GM12878 (cell line): ENCODE measurements at regions not wholly inside any gene's neighbourhood (a gene's known extent, or its start where the extent isn't known, plus 50 kb on each side); places are given as distances from the start of the nearest gene placed in this dataset.

Source experiments
- ATAC-seq: fragments of 200-7000 bp; cut with Tn5 transposase; 3 replicates; pipeline ENCODE4 v1.9.1; 2020; ENCODE audit warnings: mild to moderate bottlenecking, moderate library complexity
- BruUV-seq: library from RNA; stranded (reverse); fragments of 400-500 nt; replicated peaks from 2 replicates; lab custom pipeline; 2021; lab: Mats Ljungman, UMichigan
- CTCF ChIA-PET: fragments of 300-600 bp; sonication (Branson Sonifier 250); formaldehyde crosslinking; extraction: SDS; loops from one replicate; lab custom pipeline; 2021; ENCODE audit warnings: inconsistent platforms; lab: Yijun Ruan, JAX
- POLR2A ChIA-PET: fragments of 350-600 bp; formaldehyde crosslinking; extraction: SDS; loops from one replicate; lab custom pipeline; 2021; ENCODE audit warnings: inconsistent platforms; lab: Charles Lee
- RAD21 ChIA-PET: fragments of 300-600 bp; sonication (Branson Sonifier 250); formaldehyde crosslinking; loops from one replicate; lab custom pipeline; 2023; ENCODE audit warnings: antibody characterized with exemption; ENCODE audit not compliant: unreplicated experiment; lab: Charles Lee
- SMC1A ChIA-PET: fragments of 300-600 bp; sonication (Branson Sonifier 250); formaldehyde crosslinking; loops from one replicate; lab custom pipeline; 2023; ENCODE audit not compliant: unreplicated experiment, uncharacterized antibody; lab: Charles Lee
- DNase-seq: peaks from one replicate; pipeline ENCODE4 v3.0.0-alpha.2; 2011; ENCODE audit warnings: low read depth, low spot score
- FAIRE-seq: peaks from 3 replicates; lab custom pipeline; 2011; peaks lifted over from hg19 to GRCh38; lab: Jason Lieb, UNC
- H2AFZ ChIP-seq: 2 replicates; pipeline ENCODE4 v1.6.0; 2011; ENCODE audit warnings: low read depth, low read length, control low read depth; ENCODE audit not compliant: control insufficient read depth
- H3K27ac ChIP-seq: 2 replicates; pipeline ENCODE4 v1.5.1; 2011; ENCODE audit warnings: control low read depth; ENCODE audit not compliant: control insufficient read depth, insufficient read depth
- H3K27me3 ChIP-seq, 2 experiments: replicated peaks in 1 of 2; 2 replicates each; pipeline versions ENCODE4 v1.6.0 to v1.6.1; 2011; ENCODE audit warnings: low read length in 1 of 2; ENCODE audit not compliant: control insufficient read depth in 2 of 2, insufficient read depth in 2 of 2
- H3K36me3 ChIP-seq, 2 experiments: 2 replicates each; pipeline ENCODE4 v1.5.1; 2011; ENCODE audit warnings: low read length in 1 of 2; ENCODE audit not compliant: control insufficient read depth in 2 of 2, insufficient read depth in 2 of 2
- H3K4me1 ChIP-seq: 2 replicates; pipeline ENCODE4 v1.6.1; 2011; ENCODE audit warnings: mild to moderate bottlenecking, low read length, moderate library complexity, mixed read lengths; ENCODE audit not compliant: control insufficient read depth, insufficient read depth
- H3K4me2 ChIP-seq: 2 replicates; pipeline ENCODE4 v1.6.0; 2011; ENCODE audit warnings: control low read depth; ENCODE audit not compliant: control insufficient read depth, insufficient read depth
- H3K4me3 ChIP-seq: fragments of 200-600 bp; sonication (generic); 2 replicates; pipeline ENCODE4 v1.5.1; 2016
- H3K79me2 ChIP-seq: 2 replicates; pipeline ENCODE4 v1.6.0; 2011; ENCODE audit warnings: low read length; ENCODE audit not compliant: control insufficient read depth, insufficient read depth
- H3K9ac ChIP-seq: 2 replicates; pipeline ENCODE4 v1.8.0; 2011; ENCODE audit warnings: low read length, control low read depth, mixed read lengths; ENCODE audit not compliant: control insufficient read depth, insufficient read depth
- H3K9me3 ChIP-seq: replicated peaks from 3 replicates; pipeline ENCODE4 v1.5.1; 2011; ENCODE audit warnings: mild to moderate bottlenecking, low read length; ENCODE audit not compliant: control insufficient read depth, insufficient read depth
- H4K20me1 ChIP-seq: 2 replicates; pipeline ENCODE4 v1.6.0; 2011; ENCODE audit not compliant: control insufficient read depth, insufficient read depth
- ASH2L ChIP-seq: fragments of 300-600, 200-600 bp; sonication (generic); IDR thresholded peaks from 2 replicates; pipeline ENCODE4 v1.6.1; 2017; ENCODE audit warnings: low read depth, mild to moderate bottlenecking, borderline replicate concordance
- BACH1 ChIP-seq: fragments of 450-650 bp; IDR thresholded peaks from 2 replicates; pipeline ENCODE4 v1.6.1; 2017; ENCODE audit warnings: mild to moderate bottlenecking, borderline replicate concordance
- BHLHE40 ChIP-seq, 2 experiments: fragments of 450-650 bp in 1 of 2; IDR thresholded peaks; 2 replicates each; pipeline ENCODE4 v1.6.1; 2011 to 2017; ENCODE audit warnings: low read depth in 2 of 2, borderline replicate concordance in 1 of 2, improper control_type of control experiment in 1 of 2, low read length in 1 of 2, mild to moderate bottlenecking in 1 of 2
- ESRRA ChIP-seq: IDR thresholded peaks from 2 replicates; pipeline ENCODE4 v1.6.1; 2012; ENCODE audit warnings: mild to moderate bottlenecking, low read length, improper control_type of control experiment
- FOXK2 ChIP-seq: fragments of 450-650 bp; IDR thresholded peaks from 2 replicates; pipeline ENCODE4 v1.6.1; 2017; ENCODE audit warnings: mild to moderate bottlenecking, moderate library complexity
- JUNB ChIP-seq: IDR thresholded peaks from 2 replicates; pipeline ENCODE4 v1.6.1; 2016; ENCODE audit warnings: antibody characterized with exemption, mild to moderate bottlenecking
- KLF5 ChIP-seq: fragments of 450-650 bp; IDR thresholded peaks from 2 replicates; pipeline ENCODE4 v1.6.1; 2014; ENCODE audit warnings: mild to moderate bottlenecking; ENCODE audit not compliant: partially characterized antibody
- MTA3 ChIP-seq: IDR thresholded peaks from 2 replicates; pipeline ENCODE4 v1.6.1; 2012; ENCODE audit warnings: low read length, inconsistent platforms, borderline replicate concordance
- SIX5 ChIP-seq: IDR thresholded peaks from 2 replicates; pipeline ENCODE4 v1.6.1; 2011; ENCODE audit warnings: mild to moderate bottlenecking, low read depth, low read length, moderate library complexity; ENCODE audit not compliant: severe bottlenecking
- SREBF1 ChIP-seq: IDR thresholded peaks from 2 replicates; pipeline ENCODE4 v1.6.1; 2012; ENCODE audit warnings: mild to moderate bottlenecking, low read length
- YBX1 ChIP-seq: fragments of 450-650 bp; IDR thresholded peaks from 2 replicates; pipeline ENCODE4 v1.6.1; 2016; ENCODE audit warnings: antibody characterized with exemption
- YY1 ChIP-seq: IDR thresholded peaks from 2 replicates; pipeline ENCODE4 v1.6.1; 2011; ENCODE audit warnings: low read depth, mild to moderate bottlenecking, low read length
- in situ Hi-C: fragments of 300-500 bp; cut with MboI; formaldehyde crosslinking; loops from 9 replicates; pipeline ENCODE4 v1.14.3; 2018; ENCODE audit warnings: mixed read lengths
- intact Hi-C: fragments of 100-400 bp; cut with micrococcal nuclease; formaldehyde crosslinking; loops from one replicate; pipeline ENCODE4 v1.14.2; 2022; ENCODE audit not compliant: unreplicated experiment
- TF ChIP-seq, protein P1 (sequence below): fragments of 450-650 bp; IDR thresholded peaks from 2 replicates; pipeline ENCODE4 v1.6.1; 2017; ENCODE audit warnings: borderline replicate concordance

DNA sequence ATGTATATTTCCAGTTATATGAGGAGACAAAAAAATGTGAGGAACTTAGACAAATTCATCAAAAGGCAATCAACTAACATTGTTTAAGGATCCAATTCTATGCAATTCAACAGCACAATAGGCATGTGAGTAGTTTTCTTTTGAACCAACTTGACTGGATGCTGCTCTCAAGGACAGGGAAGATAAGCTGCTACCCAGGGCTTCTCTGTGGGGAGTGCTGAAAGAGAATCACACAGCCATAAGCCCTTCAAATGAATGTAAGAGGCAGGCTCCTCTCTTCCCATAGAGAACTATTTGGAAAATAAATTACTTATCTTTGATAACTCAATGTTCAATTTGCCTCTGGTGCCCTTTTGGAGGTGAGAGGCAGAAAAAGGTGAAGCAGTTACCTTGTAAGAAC, 1413.6 kb downstream of the PCDH7 start:
- Histone ChIP-seq H2AFZ (no peak overlapping the region), H3K27me3 (no peaks in the 10 kb centered on the region), H3K9ac (no peak overlapping the region), H3K27ac (no peak overlapping the region), H3K4me1 (no peaks in the 10 kb centered on the region), H3K4me2 (no peak overlapping the region), H3K4me3 (no peak overlapping the region), H3K36me3 (no peaks in the 10 kb centered on the region), H4K20me1 (no peaks in the 10 kb centered on the region), H3K79me2 (no peaks in the 10 kb centered on the region), H3K9me3 (no peaks in the 10 kb centered on the region)
- ChIA-PET POLR2A (no interaction called here), RAD21 (no interaction called here), SMC1A (no interaction called here), CTCF (no interaction called here)
- DNase-seq (no peak), ATAC-seq (no peak), FAIRE-seq (no peak)
- TF ChIP-seq SIX5 (no peak), ASH2L (no peak), MTA3 (no peak), YBX1 (no peak), SREBF1 (no peak), ESRRA (no peak)
- intact Hi-C loops, result no loop called here
- in situ Hi-C loops, result no loop called here
- BruUV-seq, result no TSS peak

DNA sequence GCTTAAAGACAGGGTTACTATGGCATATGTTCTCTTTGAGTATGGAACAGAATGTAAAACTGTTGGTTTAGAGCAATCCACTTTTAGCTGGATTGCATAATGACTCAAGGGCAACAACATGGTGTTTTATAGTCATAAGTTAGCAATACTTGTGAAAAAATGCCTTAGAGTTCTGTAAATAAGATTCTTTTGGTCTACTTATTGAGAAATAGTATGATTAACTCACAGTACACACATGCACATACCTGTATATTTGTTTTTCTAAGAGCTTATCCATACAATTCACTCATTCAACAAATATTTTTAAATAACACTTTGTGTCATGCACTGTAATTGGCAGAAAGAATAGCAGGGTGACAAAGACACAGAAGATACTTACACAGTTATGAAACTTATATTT, 1415.5 kb downstream of the PCDH7 start:
- H3K4me2 ChIP-seq, result no peak overlapping the region
- H3K36me3 ChIP-seq, result no peaks in the 10 kb centered on the region
- ChIA-PET CTCF (no interaction called here), SMC1A (no interaction called here), POLR2A (no interaction called here), RAD21 (no interaction called here)
- H4K20me1 ChIP-seq, result no peaks in the 10 kb centered on the region
- intact Hi-C loops, result no loop called here
- no peak overlapping the region for H3K27ac ChIP-seq
- H3K4me1 ChIP-seq, result no peaks in the 10 kb centered on the region
- H3K79me2 ChIP-seq, result no peaks in the 10 kb centered on the region
- no peaks in the 10 kb centered on the region for H3K27me3 ChIP-seq
- TF ChIP-seq, protein P1, sequence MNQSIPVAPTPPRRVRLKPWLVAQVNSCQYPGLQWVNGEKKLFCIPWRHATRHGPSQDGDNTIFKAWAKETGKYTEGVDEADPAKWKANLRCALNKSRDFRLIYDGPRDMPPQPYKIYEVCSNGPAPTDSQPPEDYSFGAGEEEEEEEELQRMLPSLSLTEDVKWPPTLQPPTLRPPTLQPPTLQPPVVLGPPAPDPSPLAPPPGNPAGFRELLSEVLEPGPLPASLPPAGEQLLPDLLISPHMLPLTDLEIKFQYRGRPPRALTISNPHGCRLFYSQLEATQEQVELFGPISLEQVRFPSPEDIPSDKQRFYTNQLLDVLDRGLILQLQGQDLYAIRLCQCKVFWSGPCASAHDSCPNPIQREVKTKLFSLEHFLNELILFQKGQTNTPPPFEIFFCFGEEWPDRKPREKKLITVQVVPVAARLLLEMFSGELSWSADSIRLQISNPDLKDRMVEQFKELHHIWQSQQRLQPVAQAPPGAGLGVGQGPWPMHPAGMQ, result no peak
- TF ChIP-seq BHLHE40 (IDR thresholded peaks at IDR 0.05; ENCODE audit: borderline replicate concordance in 1 of 2, low read depth in 2 of 2, low read length in 1 of 2) (no peak), BACH1 (no peak), FOXK2 (no peak), JUNB (no peak), YY1 (no peak), KLF5 (no peak)
- in situ Hi-C loops, result no loop called here
- no TSS peak for BruUV-seq
- H3K4me3 ChIP-seq, result no peak overlapping the region
- H2AFZ ChIP-seq, result no peak overlapping the region
- H3K9me3 ChIP-seq, result no peaks in the 10 kb centered on the region
- ATAC-seq, result no peak
- H3K9ac ChIP-seq, result no peak overlapping the region
- peak; percentile 70 for FAIRE-seq
- DNase-seq, result no peak
